ENCODE measurements at regions not wholly inside any gene's neighbourhood (a gene's known extent, or its start where the extent isn't known, plus 50 kb on each side); places are given as distances from the start of the nearest gene placed in this dataset.

GRCh38 chr2:145910416-145910815 is 1390.5 kb upstream of the ZEB2 start:
- TF ChIP-seq CTCF (IDR thresholded peaks at IDR 0.05; ENCODE audit: low read depth, low read length): no peak
- H3K27ac ChIP-seq: no peak overlapping the region
- no peaks in the 10 kb centered on the region for H3K27me3 ChIP-seq (ENCODE audit: insufficient read depth, low read depth, severe bottlenecking)

GRCh38 chr2:145909766-145910165 is 1389.8 kb upstream of the ZEB2 start:
- no peak for DNase-seq
- Histone ChIP-seq H3K27me3 (ENCODE audit: insufficient read depth, low read depth, severe bottlenecking) (no peaks in the 10 kb centered on the region), H3K27ac (no peak overlapping the region), H3K9me3 (ENCODE audit: severe bottlenecking) (no peaks in the 10 kb centered on the region), H3K4me3 (ENCODE audit: low read depth, low read length) (no peak overlapping the region), H3K36me3 (no peaks in the 10 kb centered on the region)
- no peak for TF ChIP-seq CTCF (IDR thresholded peaks at IDR 0.05; ENCODE audit: low read depth, low read length)

More at GRCh38 chr2:145910416-145910815, 1390.5 kb upstream of the ZEB2 start:
- DNase-seq: no peak
- H3K36me3 ChIP-seq: no peaks in the 10 kb centered on the region
- no peak overlapping the region for H3K4me3 ChIP-seq (ENCODE audit: low read depth, low read length)
- no peaks in the 10 kb centered on the region for H3K9me3 ChIP-seq (ENCODE audit: severe bottlenecking)

- no peak for DNase-seq
- Histone ChIP-seq H3K27me3 (ENCODE audit: insufficient read depth, low read depth, severe bottlenecking) (no peaks in the 10 kb centered on the region), H3K36me3 (no peaks in the 10 kb centered on the region), H3K9me3 (ENCODE audit: severe bottlenecking) (no peaks in the 10 kb centered on the region), H3K4me3 (ENCODE audit: low read depth, low read length) (no peak overlapping the region), H3K27ac (no peak overlapping the region)
- TF ChIP-seq CTCF (IDR thresholded peaks at IDR 0.05; ENCODE audit: low read depth, low read length): no peak
Measured at GRCh38 chr2:145909175-145909755, 1389.3 kb upstream of the ZEB2 start.

- Histone ChIP-seq H3K4me3 (ENCODE audit: low read depth, low read length) (no peak overlapping the region), H3K27me3 (ENCODE audit: insufficient read depth, low read depth, severe bottlenecking) (no peaks in the 10 kb centered on the region), H3K27ac (no peak overlapping the region), H3K9me3 (ENCODE audit: severe bottlenecking) (no peaks in the 10 kb centered on the region), H3K36me3 (no peaks in the 10 kb centered on the region)
- DNase-seq: no peak
- TF ChIP-seq CTCF (IDR thresholded peaks at IDR 0.05; ENCODE audit: low read depth, low read length): no peak
Measured at GRCh38 chr2:145906354-145906753, 1386.4 kb upstream of the ZEB2 start.

- no peaks in the 10 kb centered on the region for H3K27me3 ChIP-seq (ENCODE audit: insufficient read depth, low read depth, severe bottlenecking)
- no peaks in the 10 kb centered on the region for H3K9me3 ChIP-seq (ENCODE audit: severe bottlenecking)
- DNase-seq: no peak
- no peaks in the 10 kb centered on the region for H3K36me3 ChIP-seq
- no peak overlapping the region for H3K27ac ChIP-seq
- no peak for TF ChIP-seq CTCF (IDR thresholded peaks at IDR 0.05; ENCODE audit: low read depth, low read length)
- no peak overlapping the region for H3K4me3 ChIP-seq (ENCODE audit: low read depth, low read length)
Measured at GRCh38 chr2:145905371-145905770, 1385.5 kb upstream of the ZEB2 start.

GRCh38 chr2:145897151-145897550 is 1377.2 kb upstream of the ZEB2 start:
- Histone ChIP-seq H3K27ac (no peak overlapping the region), H3K4me3 (ENCODE audit: low read depth, low read length) (no peak overlapping the region), H3K9me3 (ENCODE audit: severe bottlenecking) (no peaks in the 10 kb centered on the region), H3K36me3 (no peaks in the 10 kb centered on the region), H3K27me3 (ENCODE audit: insufficient read depth, low read depth, severe bottlenecking) (no peaks in the 10 kb centered on the region)
- TF ChIP-seq CTCF (IDR thresholded peaks at IDR 0.05; ENCODE audit: low read depth, low read length): no peak
- no peak for DNase-seq

Measured in WERI-Rb-1 (cell line).